GM23248 (cell line): ENCODE measurements at regions not wholly inside any gene's neighbourhood (a gene's known extent, or its start where the extent isn't known, plus 50 kb on each side); places are given as distances from the start of the nearest gene placed in this dataset.
"Not testable (repeated sequence)": the region's sequence is repeated elsewhere in the genome, so short reads cannot be mapped to it uniquely, and the experiment has no call there.

Experiments used
- DNase-seq: peaks from one replicate; pipeline ENCODE4 v3.0.0-alpha.2; 2015
- H2AFZ ChIP-seq: fragments of 200-600 bp; sonication (generic); 2 replicates; pipeline ENCODE4 v1.6.1; 2016; ENCODE audit warnings: antibody characterized with exemption
- H3F3A ChIP-seq: fragments of 200-600 bp; sonication (generic); 2 replicates; pipeline ENCODE4 v1.6.1; 2016; ENCODE audit warnings: mild to moderate bottlenecking, antibody characterized with exemption, mixed run types; ENCODE audit not compliant: insufficient read depth
- H3K27ac ChIP-seq: fragments of 200-600 bp; sonication (generic); 2 replicates; pipeline ENCODE4 v1.5.1; 2016; ENCODE audit warnings: mild to moderate bottlenecking
- H3K27me3 ChIP-seq: fragments of 200-600 bp; sonication (generic); replicated peaks from 2 replicates; pipeline ENCODE4 v1.6.1; 2016; ENCODE audit warnings: mild to moderate bottlenecking; ENCODE audit not compliant: insufficient read depth
- H3K36me3 ChIP-seq: fragments of 200-600 bp; sonication (generic); 2 replicates; pipeline ENCODE4 v1.6.1; 2016; ENCODE audit warnings: low read depth, mild to moderate bottlenecking
- H3K4me1 ChIP-seq: fragments of 200-600 bp; sonication (generic); 2 replicates; pipeline ENCODE4 v1.6.1; 2016; ENCODE audit warnings: mild to moderate bottlenecking; ENCODE audit not compliant: insufficient read depth
- H3K4me2 ChIP-seq: fragments of 200-600 bp; sonication (generic); one replicate; pipeline ENCODE4 v1.6.1; 2016; ENCODE audit warnings: mild to moderate bottlenecking; ENCODE audit not compliant: unreplicated experiment
- H3K4me3 ChIP-seq: fragments of 200-600 bp; sonication (generic); 2 replicates; pipeline ENCODE4 v1.5.1; 2016; ENCODE audit warnings: mild to moderate bottlenecking
- H3K79me2 ChIP-seq: fragments of 200-600 bp; sonication (generic); 2 replicates; pipeline ENCODE4 v1.6.1; 2016; ENCODE audit warnings: mild to moderate bottlenecking; ENCODE audit not compliant: insufficient read depth
- H3K9ac ChIP-seq: fragments of 200-600 bp; sonication (generic); 2 replicates; pipeline ENCODE4 v1.6.1; 2016; ENCODE audit warnings: mild to moderate bottlenecking
- H3K9me2 ChIP-seq: fragments of 200-600 bp; sonication (generic); 2 replicates; pipeline ENCODE4 v1.6.1; 2016; ENCODE audit warnings: mixed run types, mild to moderate bottlenecking, moderate library complexity; ENCODE audit not compliant: insufficient read depth
- H3K9me3 ChIP-seq: fragments of 200-600 bp; sonication (generic); one replicate; pipeline ENCODE4 v1.6.1; 2017; ENCODE audit warnings: low read depth
- H4K20me1 ChIP-seq: fragments of 200-600 bp; sonication (generic); 2 replicates; pipeline ENCODE4 v1.6.0; 2016; ENCODE audit not compliant: insufficient read depth
- EZH2 ChIP-seq: fragments of 200-600 bp; sonication (generic); IDR thresholded peaks from 2 replicates; pipeline ENCODE4 v1.6.1; 2018; ENCODE audit warnings: antibody characterized with exemption, mild to moderate bottlenecking; ENCODE audit not compliant: insufficient read depth, poor library complexity, severe bottlenecking
- EZH2phosphoT487 ChIP-seq: fragments of 200-600 bp; sonication (generic); IDR thresholded peaks from 2 replicates; pipeline ENCODE4 v1.6.1; 2018; ENCODE audit warnings: antibody characterized with exemption, moderate library complexity, mild to moderate bottlenecking, low read depth; ENCODE audit not compliant: insufficient read depth
- WGBS, 2 experiments: methylation state at CpG; one replicate each; pipeline ENCODE4 v1.1.6; 2015 to 2017; ENCODE audit warnings: low lambda C conversion rate in 2 of 2, low coverage in 1 of 2; ENCODE audit errors: missing lambda C conversion rate in 2 of 2; 5-methylcytosine and 5-hydroxymethylcytosine counted together
- in situ Hi-C: fragments of 300-500 bp; cut with MboI; formaldehyde crosslinking; loops from 2 replicates; pipeline ENCODE4 v1.15.0; 2020

- H3K36me3 ChIP-seq, result no peaks in the 10 kb centered on the region
- H3K27ac ChIP-seq, result no peak overlapping the region
- no peaks in the 10 kb centered on the region for H3K79me2 ChIP-seq
- H3F3A ChIP-seq, result no peaks in the 10 kb centered on the region
- DNase-seq, result no peak
- in situ Hi-C loops, result no loop called here
- no peak for TF ChIP-seq EZH2
- no peak for TF ChIP-seq EZH2phosphoT487
- no peak overlapping the region for H2AFZ ChIP-seq
- H3K9me2 ChIP-seq, result no peaks in the 10 kb centered on the region
- H3K9me3 ChIP-seq, result no peaks in the 10 kb centered on the region
- WGBS, 2 experiments, result 0 to 2% methylated on average over 1 of the region's 1 CpG
- no peak overlapping the region for H3K4me3 ChIP-seq
- H3K9ac ChIP-seq, result no peak overlapping the region
- no peaks in the 10 kb centered on the region for H4K20me1 ChIP-seq
- H3K4me2 ChIP-seq, result no peak overlapping the region
- H3K4me1 ChIP-seq, result no peaks in the 10 kb centered on the region
- H3K27me3 ChIP-seq, result no peaks in the 10 kb centered on the region
Measured at GRCh38 chr15:20368974-20369373, 172.6 kb downstream of the GOLGA6L6 start.

- no peak overlapping the region for H3K9ac ChIP-seq
- H3K4me3 ChIP-seq, result no peak overlapping the region
- H3K4me2 ChIP-seq, result no peak overlapping the region
- no peaks in the 10 kb centered on the region for H3F3A ChIP-seq
- DNase-seq, result no peak
- no peaks in the 10 kb centered on the region for H3K4me1 ChIP-seq
- H3K9me3 ChIP-seq, result no peaks in the 10 kb centered on the region
- WGBS, 2 experiments, result 12 to 14% methylated on average over 2 of the region's 2 CpGs
- H3K36me3 ChIP-seq, result no peaks in the 10 kb centered on the region
- H4K20me1 ChIP-seq, result no peaks in the 10 kb centered on the region
- no peaks in the 10 kb centered on the region for H3K9me2 ChIP-seq
- no peak overlapping the region for H3K27ac ChIP-seq
- TF ChIP-seq EZH2 (no peak), EZH2phosphoT487 (no peak)
- in situ Hi-C loops, result no loop called here
- H2AFZ ChIP-seq, result no peak overlapping the region
- no peaks in the 10 kb centered on the region for H3K79me2 ChIP-seq
- no peaks in the 10 kb centered on the region for H3K27me3 ChIP-seq
Measured at GRCh38 chr15:20367093-20367492, 174.5 kb downstream of the GOLGA6L6 start.

- H3K4me3 ChIP-seq, H3K36me3 ChIP-seq, DNase-seq, H3K9me3 ChIP-seq, H3K4me2 ChIP-seq, H3K9ac ChIP-seq, H3K27me3 ChIP-seq, H3F3A ChIP-seq, H3K79me2 ChIP-seq, H2AFZ ChIP-seq, in situ Hi-C loops, H3K27ac ChIP-seq, H4K20me1 ChIP-seq, H3K4me1 ChIP-seq, H3K9me2 ChIP-seq: not testable (repeated sequence)
- WGBS, 2 experiments, result 12 to 18% methylated on average over 5 of the region's 5 CpGs
Measured at GRCh38 chr15:20363591-20363990, 178.0 kb downstream of the GOLGA6L6 start.

- TF ChIP-seq EZH2 (no peak), EZH2phosphoT487 (no peak)
Measured at GRCh38 chr15:20361091-20361490, 180.5 kb downstream of the GOLGA6L6 start.

GRCh38 chr15:20358779-20359414, 182.7 kb downstream of the GOLGA6L6 start:
- no peaks in the 10 kb centered on the region for H3K4me1 ChIP-seq
- H3K36me3 ChIP-seq, result no peaks in the 10 kb centered on the region
- H3K4me2 ChIP-seq, result no peak overlapping the region
- TF ChIP-seq EZH2phosphoT487, result no peak
- TF ChIP-seq EZH2, result no peak
- H3F3A ChIP-seq, result no peaks in the 10 kb centered on the region
- 58 to 61% methylated on average over 17 of the region's 17 CpGs for WGBS, 2 experiments
- in situ Hi-C loops, result no loop called here
- DNase-seq, result no peak
- H3K9ac ChIP-seq, result no peak overlapping the region
- no peak overlapping the region for H3K27ac ChIP-seq
- H3K79me2 ChIP-seq, result no peaks in the 10 kb centered on the region
- H3K9me2 ChIP-seq, result no peaks in the 10 kb centered on the region
- no peaks in the 10 kb centered on the region for H3K9me3 ChIP-seq
- H4K20me1 ChIP-seq, result no peaks in the 10 kb centered on the region
- no peaks in the 10 kb centered on the region for H3K27me3 ChIP-seq
- no peak overlapping the region for H2AFZ ChIP-seq
- H3K4me3 ChIP-seq, result no peak overlapping the region

More at GRCh38 chr15:20361091-20361490, 180.5 kb downstream of the GOLGA6L6 start:
- no peak overlapping the region for H3K4me3 ChIP-seq
- H3K4me1 ChIP-seq, result no peaks in the 10 kb centered on the region
- no peaks in the 10 kb centered on the region for H3K27me3 ChIP-seq
- H4K20me1 ChIP-seq, result no peaks in the 10 kb centered on the region
- in situ Hi-C loops, result no loop called here
- no peak overlapping the region for H3K27ac ChIP-seq
- no peak overlapping the region for H2AFZ ChIP-seq
- no peaks in the 10 kb centered on the region for H3K9me2 ChIP-seq
- H3K9me3 ChIP-seq, result no peaks in the 10 kb centered on the region
- no peaks in the 10 kb centered on the region for H3K36me3 ChIP-seq
- no peaks in the 10 kb centered on the region for H3F3A ChIP-seq
- H3K4me2 ChIP-seq, result no peak overlapping the region
- H3K9ac ChIP-seq, result no peak overlapping the region
- no peak for DNase-seq
- no peaks in the 10 kb centered on the region for H3K79me2 ChIP-seq
